ENCODE measurements at regions not wholly inside any gene's neighbourhood (a gene's known extent, or its start where the extent isn't known, plus 50 kb on each side); places are given as distances from the start of the nearest gene placed in this dataset.

- Histone ChIP-seq H3K4me3 (ENCODE audit: low read depth, low read length, poor library complexity, severe bottlenecking) (no peak overlapping the region), H3K27ac (ENCODE audit: low read depth, low read length, poor library complexity, severe bottlenecking) (no peak overlapping the region), H3K9me3 (ENCODE audit: low read depth, low read length, poor library complexity, severe bottlenecking) (no peaks in the 10 kb centered on the region), H3K36me3 (ENCODE audit: insufficient read depth, low read length, poor library complexity, severe bottlenecking) (no peaks in the 10 kb centered on the region), H3K4me1 (ENCODE audit: insufficient read depth, low read length, poor library complexity, severe bottlenecking) (no peaks in the 10 kb centered on the region), H3K27me3 (replicated peaks; ENCODE audit: insufficient read depth, low read depth, low read length, poor library complexity) (no peaks in the 10 kb centered on the region)
- BruUV-seq (replicated peaks), result no TSS peak
- ChIA-PET CTCF (no interaction called here), POLR2A (ENCODE audit: low non-redundant PET) (no interaction called here)
- no peak for DNase-seq (ENCODE audit: low spot score)
- TF ChIP-seq CTCF (conservative IDR thresholded peaks at IDR 0.05; ENCODE audit: low read depth, low read length), result no peak
- no peak for TF ChIP-seq EZH2 (IDR thresholded peaks at IDR 0.05; ENCODE audit: borderline replicate concordance, low read depth, low read length, poor library complexity, severe bottlenecking)
- intact Hi-C loops (cut with micrococcal nuclease; ENCODE audit: unreplicated experiment), result no loop called here
Measured at GRCh38 chr14:28300356-28300755, 466.2 kb upstream of the FOXG1 start.

GRCh38 chr14:28301179-28301578, 465.4 kb upstream of the FOXG1 start:
- no peaks in the 10 kb centered on the region for H3K36me3 ChIP-seq (ENCODE audit: insufficient read depth, low read length, poor library complexity, severe bottlenecking)
- TF ChIP-seq EZH2 (IDR thresholded peaks at IDR 0.05; ENCODE audit: borderline replicate concordance, low read depth, low read length, poor library complexity, severe bottlenecking) (no peak), CTCF (conservative IDR thresholded peaks at IDR 0.05; ENCODE audit: low read depth, low read length) (no peak)
- no peaks in the 10 kb centered on the region for H3K27me3 ChIP-seq (replicated peaks; ENCODE audit: insufficient read depth, low read depth, low read length, poor library complexity)
- DNase-seq (ENCODE audit: low spot score), result no peak
- H3K4me1 ChIP-seq (ENCODE audit: insufficient read depth, low read length, poor library complexity, severe bottlenecking), result no peaks in the 10 kb centered on the region
- CTCF ChIA-PET, result no interaction called here
- POLR2A ChIA-PET (ENCODE audit: low non-redundant PET), result no interaction called here
- no peak overlapping the region for H3K4me3 ChIP-seq (ENCODE audit: low read depth, low read length, poor library complexity, severe bottlenecking)
- no peaks in the 10 kb centered on the region for H3K9me3 ChIP-seq (ENCODE audit: low read depth, low read length, poor library complexity, severe bottlenecking)
- no TSS peak for BruUV-seq (replicated peaks)
- intact Hi-C loops (cut with micrococcal nuclease; ENCODE audit: unreplicated experiment), result no loop called here
- H3K27ac ChIP-seq (ENCODE audit: low read depth, low read length, poor library complexity, severe bottlenecking), result no peak overlapping the region

DNA sequence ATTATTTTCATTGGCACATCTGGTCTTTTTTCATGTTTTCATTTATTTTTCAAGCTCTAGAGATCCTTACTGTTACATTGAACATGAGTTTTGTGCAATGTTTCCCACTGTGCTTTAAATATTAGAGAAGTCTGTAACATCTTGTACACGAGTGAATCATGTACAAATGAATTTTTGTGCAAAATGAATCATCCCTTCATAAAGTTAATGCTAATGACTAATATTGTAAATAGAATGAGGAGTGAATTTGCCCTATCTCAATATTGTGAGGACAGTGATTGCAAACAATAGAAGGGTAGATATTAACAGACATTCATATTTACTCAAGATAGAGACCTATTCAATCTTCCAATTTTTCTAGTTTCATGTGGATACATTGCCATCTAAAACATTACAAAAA, 463.3 kb upstream of the FOXG1 start:
- TF ChIP-seq EZH2 (IDR thresholded peaks at IDR 0.05; ENCODE audit: borderline replicate concordance, low read depth, low read length, poor library complexity, severe bottlenecking) (no peak), CTCF (conservative IDR thresholded peaks at IDR 0.05; ENCODE audit: low read depth, low read length) (no peak)
- H3K36me3 ChIP-seq (ENCODE audit: insufficient read depth, low read length, poor library complexity, severe bottlenecking), result no peaks in the 10 kb centered on the region
- BruUV-seq (replicated peaks), result no TSS peak
- ChIA-PET CTCF (no interaction called here), POLR2A (ENCODE audit: low non-redundant PET) (no interaction called here)
- no peak overlapping the region for H3K27ac ChIP-seq (ENCODE audit: low read depth, low read length, poor library complexity, severe bottlenecking)
- H3K4me3 ChIP-seq (ENCODE audit: low read depth, low read length, poor library complexity, severe bottlenecking), result no peak overlapping the region
- intact Hi-C loops (cut with micrococcal nuclease; ENCODE audit: unreplicated experiment), result no loop called here
- no peaks in the 10 kb centered on the region for H3K27me3 ChIP-seq (replicated peaks; ENCODE audit: insufficient read depth, low read depth, low read length, poor library complexity)
- no peaks in the 10 kb centered on the region for H3K9me3 ChIP-seq (ENCODE audit: low read depth, low read length, poor library complexity, severe bottlenecking)
- no peaks in the 10 kb centered on the region for H3K4me1 ChIP-seq (ENCODE audit: insufficient read depth, low read length, poor library complexity, severe bottlenecking)
- DNase-seq (ENCODE audit: low spot score), result no peak

All from A673 (cell line).